Tibial artery (tissue), 4 donors: ENCODE measurements at regions not wholly inside any gene's neighbourhood (a gene's known extent, or its start where the extent isn't known, plus 50 kb on each side); places are given as distances from the start of the nearest gene placed in this dataset.
"Not testable (repeated sequence)": the region's sequence is repeated elsewhere in the genome, so short reads cannot be mapped to it uniquely, and the experiment has no call there.

Experiments
- DNase-seq, 2 donors: peaks; one replicate each; pipeline ENCODE4 v3.0.0-alpha.2; 2019
- H3K27ac ChIP-seq, 2 donors: fragments of 200-600 bp; sonication (generic) in 1 of 2; 1 replicate in 1 of 2; 2 replicates in 1 of 2; pipeline ENCODE4 v1.5.1; 2018 to 2019; ENCODE audit warnings: mild to moderate bottlenecking in 1 of 2
- H3K27me3 ChIP-seq, 2 donors: fragments of 200-600 bp; sonication (generic) in 1 of 2; one replicate each; pipeline versions ENCODE4 v1.5.1 to v1.6.0; 2016 to 2019
- H3K36me3 ChIP-seq, 3 donors: fragments of 200-600 bp; sonication (generic) in 2 of 3; one replicate each; pipeline ENCODE4 v1.5.1; 2016 to 2019; ENCODE audit warnings: mild to moderate bottlenecking in 2 of 3
- H3K4me1 ChIP-seq, 4 donors: fragments of 200-600 bp; sonication (generic) in 2 of 4; 1 replicate in 3 of 4; 2 replicates in 1 of 4; pipeline ENCODE4 v1.5.1; 2016 to 2019
- H3K4me3 ChIP-seq, 2 donors: fragments of 200-600 bp; sonication (generic) in 1 of 2; 1 replicate in 1 of 2; 2 replicates in 1 of 2; pipeline ENCODE4 v1.5.1; 2018 to 2019; ENCODE audit warnings: mild to moderate bottlenecking in 2 of 2
- H3K9me3 ChIP-seq, 3 donors: fragments of 200-600 bp; sonication (generic) in 1 of 3; one replicate each; pipeline ENCODE4 v1.5.1; 2016 to 2019
- CTCF ChIP-seq, 2 experiments: fragments of 200-600 bp in 1 of 2; fragments of 450-650 bp in 1 of 2; IDR thresholded peaks; one replicate each; pipeline ENCODE4 v1.5.1; 2017 to 2019; ENCODE audit warnings: antibody characterized with exemption in 2 of 2, mild to moderate bottlenecking in 1 of 2, moderate library complexity in 1 of 2
- intact Hi-C: fragments of 100-400 bp; cut with DNase I; formaldehyde crosslinking; loops from one replicate; pipeline ENCODE4 v1.15.0; 2023; ENCODE audit warnings: low total_unique reads

- intact Hi-C loops, result no loop called here
- no peak for DNase-seq
- no peak overlapping the region for H3K27ac ChIP-seq
- no peaks in the 10 kb centered on the region for H3K36me3 ChIP-seq
- no peaks in the 10 kb centered on the region for H3K27me3 ChIP-seq
- H3K9me3 ChIP-seq, result peaks cover 0 to 14% (median 3%) of the 10 kb centered on the region in 3 donors
- H3K4me1 ChIP-seq, result no peaks in the 10 kb centered on the region
- TF ChIP-seq CTCF (IDR thresholded peaks at IDR 0.05), result no peak
- no peak overlapping the region for H3K4me3 ChIP-seq
Measured at GRCh38 chr4:85039526-85039925, 73.0 kb upstream of the WDFY3 start.

- DNase-seq, H3K36me3 ChIP-seq, H3K27me3 ChIP-seq, intact Hi-C loops, H3K4me3 ChIP-seq, H3K4me1 ChIP-seq, H3K27ac ChIP-seq: not testable (repeated sequence)
- H3K9me3 ChIP-seq, result peaks cover 0 to 16% (median 3%) of the 10 kb centered on the region in 3 donors
Measured at GRCh38 chr4:85043812-85044496, 77.5 kb upstream of the WDFY3 start.

GRCh38 chr4:85050736-85051135 is 84.2 kb upstream of the WDFY3 start:
- Histone ChIP-seq H3K36me3 (no peaks in the 10 kb centered on the region), H3K4me3 (no peak overlapping the region), H3K27ac (no peak overlapping the region), H3K4me1 (no peaks in the 10 kb centered on the region), H3K9me3 (no peaks in the 10 kb centered on the region), H3K27me3 (no peaks in the 10 kb centered on the region)
- intact Hi-C loops, result no loop called here
- no peak for DNase-seq
- no peak for TF ChIP-seq CTCF (IDR thresholded peaks at IDR 0.05)

GRCh38 chr4:85051526-85051925 is 85.0 kb upstream of the WDFY3 start:
- H3K27ac ChIP-seq, result no peak overlapping the region
- no peaks in the 10 kb centered on the region for H3K27me3 ChIP-seq
- TF ChIP-seq CTCF (IDR thresholded peaks at IDR 0.05), result no peak
- no peaks in the 10 kb centered on the region for H3K36me3 ChIP-seq
- H3K4me3 ChIP-seq, result no peak overlapping the region
- DNase-seq, result no peak
- intact Hi-C loops, result no loop called here
- H3K4me1 ChIP-seq, result no peaks in the 10 kb centered on the region
- no peaks in the 10 kb centered on the region for H3K9me3 ChIP-seq

GRCh38 chr4:85054925-85055324 is 88.4 kb upstream of the WDFY3 start:
- H3K4me3 ChIP-seq, intact Hi-C loops, H3K27me3 ChIP-seq, H3K9me3 ChIP-seq, H3K4me1 ChIP-seq, DNase-seq, H3K36me3 ChIP-seq, H3K27ac ChIP-seq: not testable (repeated sequence)

GRCh38 chr4:85058551-85058950 is 92.1 kb upstream of the WDFY3 start:
- Histone ChIP-seq H3K27ac (no peak overlapping the region), H3K4me3 (no peak overlapping the region), H3K9me3 (no peaks in the 10 kb centered on the region), H3K4me1 (no peaks in the 10 kb centered on the region), H3K36me3 (no peaks in the 10 kb centered on the region), H3K27me3 (no peaks in the 10 kb centered on the region)
- no peak for DNase-seq
- TF ChIP-seq CTCF (IDR thresholded peaks at IDR 0.05), result no peak
- intact Hi-C loops, result no loop called here

- Histone ChIP-seq H3K4me1 (no peaks in the 10 kb centered on the region), H3K27ac (no peak overlapping the region), H3K4me3 (no peak overlapping the region), H3K9me3 (no peaks in the 10 kb centered on the region), H3K36me3 (no peaks in the 10 kb centered on the region), H3K27me3 (no peaks in the 10 kb centered on the region)
- no peak for DNase-seq
- TF ChIP-seq CTCF (IDR thresholded peaks at IDR 0.05), result no peak
- intact Hi-C loops, result no loop called here
Measured at GRCh38 chr4:85061974-85062373, 95.5 kb upstream of the WDFY3 start.
